Stomach (tissue), 8 donors: ENCODE measurements at regions not wholly inside any gene's neighbourhood (a gene's known extent, or its start where the extent isn't known, plus 50 kb on each side); places are given as distances from the start of the nearest gene placed in this dataset.

Experiments used
- DNase-seq, 2 donors: peaks; one replicate each; pipeline versions ENCODE4 v3.0.0 to v3.0.0-alpha.2; 2013 to 2019
- H3K27ac ChIP-seq, 5 donors: fragments of 200-600 bp in 4 of 5; sonication (generic) in 4 of 5; one replicate each; pipeline ENCODE4 v1.5.1; 2013 to 2019; ENCODE audit warnings: mild to moderate bottlenecking in 1 of 5, moderate library complexity in 1 of 5
- H3K27me3 ChIP-seq, 3 donors: fragments of 200-600 bp; sonication (generic); one replicate each; pipeline ENCODE4 v1.5.1; 2017 to 2019; ENCODE audit warnings: mixed run types in 1 of 3
- H3K36me3 ChIP-seq, 4 donors: fragments of 200-600 bp; sonication (generic); 1 replicate in 3 of 4; 2 replicates in 1 of 4; pipeline ENCODE4 v1.5.1; 2016 to 2019
- H3K4me1 ChIP-seq, 4 donors: fragments of 200-600 bp; sonication (generic); one replicate each; pipeline ENCODE4 v1.5.1; 2016 to 2019
- H3K4me3 ChIP-seq, 4 donors: fragments of 200-600 bp; sonication (generic) in 3 of 4; one replicate each; pipeline ENCODE4 v1.5.1; 2016 to 2019; ENCODE audit warnings: mild to moderate bottlenecking in 1 of 4
- H3K9me3 ChIP-seq, 4 donors: fragments of 200-600 bp; sonication (generic); one replicate each; pipeline ENCODE4 v1.5.1; 2016 to 2019
- EP300 ChIP-seq: sonication (generic); formaldehyde crosslinking; IDR thresholded peaks from one replicate; pipeline ENCODE4 v1.6.1; 2017; ENCODE audit warnings: antibody characterized with exemption
- POLR2A ChIP-seq, 4 donors: fragments of 450-650 bp; IDR thresholded peaks; one replicate each; pipeline ENCODE4 v1.6.1; 2016; ENCODE audit warnings: antibody characterized with exemption in 4 of 4, control low read depth in 2 of 4, mild to moderate bottlenecking in 1 of 4, moderate library complexity in 1 of 4
- POLR2AphosphoS5 ChIP-seq, 3 donors: sonication (generic); formaldehyde crosslinking; IDR thresholded peaks; one replicate each; pipeline ENCODE4 v1.6.1; 2016; ENCODE audit warnings: antibody characterized with exemption in 3 of 3
- WGBS, 5 donors: extraction: QIAGEN DNeasy Blood & Tissue Kit in 3 of 5; methylation state at CpG; one replicate each; pipeline versions ENCODE4 v1.1.5 to v1.1.7; 2013 to 2018; 5-methylcytosine and 5-hydroxymethylcytosine counted together
- intact Hi-C: fragments of 100-400 bp; cut with DNase I; formaldehyde crosslinking; loops from one replicate; pipeline ENCODE4 v1.15.1; 2023; ENCODE audit warnings: low total_unique reads
- TF ChIP-seq, protein P1 (sequence below), 7 experiments: fragments of 450-650 bp in 4 of 7; fragments of 200-600 bp in 3 of 7; sonication (generic) in 3 of 7; IDR thresholded peaks; one replicate each; pipeline ENCODE4 v1.5.1; 2016 to 2019; ENCODE audit warnings: antibody characterized with exemption in 7 of 7, control low read depth in 2 of 7, mild to moderate bottlenecking in 1 of 7
- donor health status: healthy with polysubstance abuse.
- donor health status: Bipolar disorder and iron deficiency.
- donor health status: healthy.

DNA sequence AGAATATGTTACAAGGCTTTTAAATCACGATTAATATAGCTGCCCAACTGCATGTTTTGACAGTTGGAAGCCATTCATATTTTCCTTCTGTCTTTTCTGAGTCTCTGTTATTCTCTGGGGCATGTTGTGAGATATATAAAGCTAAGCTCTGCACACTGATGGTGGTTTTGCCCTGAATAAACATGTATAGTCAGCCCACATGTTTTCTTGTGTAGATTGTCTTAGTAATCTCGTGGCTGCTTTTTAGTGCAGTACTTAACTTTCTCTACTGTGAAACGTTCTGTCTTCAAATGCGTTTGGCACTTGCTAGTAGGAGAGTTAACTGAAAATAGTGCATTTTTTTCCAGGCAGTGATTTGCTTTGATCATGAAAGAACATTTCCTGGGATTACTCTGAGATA is 268.5 kb downstream of the DNAJB9 start:
- TF ChIP-seq, protein P1, sequence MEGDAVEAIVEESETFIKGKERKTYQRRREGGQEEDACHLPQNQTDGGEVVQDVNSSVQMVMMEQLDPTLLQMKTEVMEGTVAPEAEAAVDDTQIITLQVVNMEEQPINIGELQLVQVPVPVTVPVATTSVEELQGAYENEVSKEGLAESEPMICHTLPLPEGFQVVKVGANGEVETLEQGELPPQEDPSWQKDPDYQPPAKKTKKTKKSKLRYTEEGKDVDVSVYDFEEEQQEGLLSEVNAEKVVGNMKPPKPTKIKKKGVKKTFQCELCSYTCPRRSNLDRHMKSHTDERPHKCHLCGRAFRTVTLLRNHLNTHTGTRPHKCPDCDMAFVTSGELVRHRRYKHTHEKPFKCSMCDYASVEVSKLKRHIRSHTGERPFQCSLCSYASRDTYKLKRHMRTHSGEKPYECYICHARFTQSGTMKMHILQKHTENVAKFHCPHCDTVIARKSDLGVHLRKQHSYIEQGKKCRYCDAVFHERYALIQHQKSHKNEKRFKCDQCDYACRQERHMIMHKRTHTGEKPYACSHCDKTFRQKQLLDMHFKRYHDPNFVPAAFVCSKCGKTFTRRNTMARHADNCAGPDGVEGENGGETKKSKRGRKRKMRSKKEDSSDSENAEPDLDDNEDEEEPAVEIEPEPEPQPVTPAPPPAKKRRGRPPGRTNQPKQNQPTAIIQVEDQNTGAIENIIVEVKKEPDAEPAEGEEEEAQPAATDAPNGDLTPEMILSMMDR (IDR thresholded peaks at IDR 0.05): no peak
- TF ChIP-seq POLR2A (IDR thresholded peaks at IDR 0.05) (no peak), POLR2AphosphoS5 (IDR thresholded peaks at IDR 0.05) (no peak), EP300 (no peak)
- no peaks in the 10 kb centered on the region for H3K36me3 ChIP-seq
- H3K4me1 ChIP-seq: peaks cover 0 to 5% (median 0%) of the 10 kb centered on the region in 4 donors
- no peak overlapping the region for H3K27ac ChIP-seq
- no peak overlapping the region for H3K4me3 ChIP-seq
- intact Hi-C loops: no loop called here
- H3K27me3 ChIP-seq: no peaks in the 10 kb centered on the region
- H3K9me3 ChIP-seq: peaks cover 0 to 13% (median 3%) of the 10 kb centered on the region in 4 donors
- DNase-seq: no peak
- WGBS, 5 donors: 27 to 32% (median 30%) methylated on average over 4 of the region's 4 CpGs

DNA sequence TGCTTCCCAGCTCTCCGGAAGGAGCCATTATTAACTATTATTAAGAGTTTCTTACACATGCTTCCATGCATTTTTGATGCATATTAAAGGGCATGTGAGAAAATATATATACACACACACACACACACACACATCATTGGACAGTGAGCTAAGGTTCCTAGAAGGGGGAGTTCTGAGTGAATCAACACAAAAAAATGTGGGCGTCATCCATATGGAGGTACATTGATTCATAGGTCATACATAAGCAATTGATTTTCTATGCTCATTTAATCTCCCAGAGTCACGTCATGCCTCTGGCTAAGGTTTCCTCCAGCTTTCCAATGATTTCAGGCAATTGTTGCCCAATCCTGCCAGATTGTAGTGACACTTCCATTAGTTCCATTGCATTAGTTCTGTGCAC is 269.4 kb downstream of the DNAJB9 start:
- H3K27ac ChIP-seq: no peak overlapping the region
- no peak for TF ChIP-seq POLR2AphosphoS5 (IDR thresholded peaks at IDR 0.05)
- TF ChIP-seq EP300: no peak
- no peak for TF ChIP-seq POLR2A (IDR thresholded peaks at IDR 0.05)
- TF ChIP-seq, protein P1 (IDR thresholded peaks at IDR 0.05): no peak
- no peak for DNase-seq
- H3K36me3 ChIP-seq: no peaks in the 10 kb centered on the region
- H3K9me3 ChIP-seq: peaks cover 0 to 10% (median 3%) of the 10 kb centered on the region in 4 donors
- H3K4me1 ChIP-seq: peaks cover 0 to 5% (median 0%) of the 10 kb centered on the region in 4 donors
- 24 to 30% (median 28%) methylated on average over 3 of the region's 3 CpGs for WGBS, 5 donors
- intact Hi-C loops: no loop called here
- H3K4me3 ChIP-seq: no peak overlapping the region
- H3K27me3 ChIP-seq: no peaks in the 10 kb centered on the region

GRCh38 chr7:108845951-108846350 is 276.3 kb downstream of the DNAJB9 start:
- Histone ChIP-seq H3K27me3 (no peaks in the 10 kb centered on the region), H3K9me3 (no peaks in the 10 kb centered on the region), H3K4me1 (no peaks in the 10 kb centered on the region), H3K27ac (no peak overlapping the region), H3K4me3 (no peak overlapping the region), H3K36me3 (no peaks in the 10 kb centered on the region)
- no peak for DNase-seq
- TF ChIP-seq POLR2A (IDR thresholded peaks at IDR 0.05): no peak
- intact Hi-C loops: no loop called here

- Histone ChIP-seq H3K27me3 (no peaks in the 10 kb centered on the region), H3K4me3 (no peak overlapping the region), H3K9me3 (no peaks in the 10 kb centered on the region), H3K27ac (no peak overlapping the region), H3K4me1 (no peaks in the 10 kb centered on the region), H3K36me3 (no peaks in the 10 kb centered on the region)
- WGBS, 5 donors: 79 to 86% (median 84%) methylated on average over 7 of the region's 7 CpGs
- no peak for DNase-seq
- intact Hi-C loops: no loop called here
- TF ChIP-seq EP300: no peak
- TF ChIP-seq, protein P1 (IDR thresholded peaks at IDR 0.05): no peak
- TF ChIP-seq POLR2A (IDR thresholded peaks at IDR 0.05): no peak
- no peak for TF ChIP-seq POLR2AphosphoS5 (IDR thresholded peaks at IDR 0.05)
These were observed 276.8 kb downstream of the DNAJB9 start for GRCh38 chr7:108846471-108846870.

DNA sequence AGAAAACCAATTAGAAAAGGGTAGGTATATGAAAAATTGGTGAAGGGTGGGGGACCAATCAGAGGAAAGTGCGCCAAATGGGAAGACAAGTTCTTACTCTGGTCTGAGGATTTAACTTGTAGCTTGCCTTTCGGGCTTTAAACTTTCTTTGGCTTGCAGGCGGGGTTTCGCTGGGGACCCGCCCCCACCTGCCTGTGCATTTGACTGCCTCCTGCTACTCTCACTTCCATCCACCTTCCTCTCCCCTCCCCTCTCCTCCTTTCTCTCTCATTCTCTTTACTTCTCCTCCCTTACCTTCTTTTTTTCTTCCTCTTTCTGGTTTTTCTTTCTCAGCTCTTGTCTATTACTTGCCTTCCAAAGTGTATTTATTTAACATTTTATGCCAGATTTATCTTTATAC is 278.8 kb downstream of the DNAJB9 start:
- TF ChIP-seq POLR2A (IDR thresholded peaks at IDR 0.05) (no peak), EP300 (no peak), POLR2AphosphoS5 (IDR thresholded peaks at IDR 0.05) (no peak)
- TF ChIP-seq, protein P1 (IDR thresholded peaks at IDR 0.05): no peak
- 90 to 96% (median 95%) methylated on average over 5 of the region's 5 CpGs for WGBS, 5 donors

More for the DNA sequence above, 278.8 kb downstream of the DNAJB9 start:
- DNase-seq: no peak
- Histone ChIP-seq H3K9me3 (no peaks in the 10 kb centered on the region), H3K4me1 (no peaks in the 10 kb centered on the region), H3K36me3 (no peaks in the 10 kb centered on the region), H3K27ac (no peak overlapping the region), H3K27me3 (no peaks in the 10 kb centered on the region), H3K4me3 (no peak overlapping the region)
- intact Hi-C loops: no loop called here
